NB4 (cell line): ENCODE measurements at regions not wholly inside any gene's neighbourhood (a gene's known extent, or its start where the extent isn't known, plus 50 kb on each side); places are given as distances from the start of the nearest gene placed in this dataset.

Experiments used
- POLR2A ChIP-seq: IDR thresholded peaks from 2 replicates; pipeline ENCODE4 v1.6.1; 2011; ENCODE audit warnings: mild to moderate bottlenecking; ENCODE audit not compliant: insufficient read length; ENCODE audit errors: extremely low read depth
- TF ChIP-seq, protein P1 (sequence below): IDR thresholded peaks from one replicate; pipeline ENCODE4 v1.5.1; 2012; ENCODE audit warnings: low read depth, low read length

DNA sequence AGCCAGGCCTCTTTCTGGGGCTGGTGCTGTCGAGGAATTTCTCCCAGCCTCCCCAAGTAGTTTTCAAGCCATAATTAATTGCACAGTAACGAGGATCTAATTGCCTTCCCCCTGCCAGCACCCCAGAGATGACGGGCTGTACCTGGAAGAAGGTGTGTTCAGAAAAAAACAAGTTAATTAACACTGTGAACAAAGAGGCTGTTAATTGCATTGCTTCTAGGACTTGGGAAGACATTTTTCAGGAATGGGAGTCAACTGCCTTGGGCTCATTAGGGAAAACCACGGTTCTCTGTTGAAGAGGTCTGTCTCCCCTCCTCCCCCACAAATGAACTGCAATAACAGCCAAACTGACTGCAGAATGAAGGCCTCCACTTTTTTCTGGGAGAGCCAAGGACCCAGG, 176.7 kb downstream of the CCT6B start:
- TF ChIP-seq, protein P1, sequence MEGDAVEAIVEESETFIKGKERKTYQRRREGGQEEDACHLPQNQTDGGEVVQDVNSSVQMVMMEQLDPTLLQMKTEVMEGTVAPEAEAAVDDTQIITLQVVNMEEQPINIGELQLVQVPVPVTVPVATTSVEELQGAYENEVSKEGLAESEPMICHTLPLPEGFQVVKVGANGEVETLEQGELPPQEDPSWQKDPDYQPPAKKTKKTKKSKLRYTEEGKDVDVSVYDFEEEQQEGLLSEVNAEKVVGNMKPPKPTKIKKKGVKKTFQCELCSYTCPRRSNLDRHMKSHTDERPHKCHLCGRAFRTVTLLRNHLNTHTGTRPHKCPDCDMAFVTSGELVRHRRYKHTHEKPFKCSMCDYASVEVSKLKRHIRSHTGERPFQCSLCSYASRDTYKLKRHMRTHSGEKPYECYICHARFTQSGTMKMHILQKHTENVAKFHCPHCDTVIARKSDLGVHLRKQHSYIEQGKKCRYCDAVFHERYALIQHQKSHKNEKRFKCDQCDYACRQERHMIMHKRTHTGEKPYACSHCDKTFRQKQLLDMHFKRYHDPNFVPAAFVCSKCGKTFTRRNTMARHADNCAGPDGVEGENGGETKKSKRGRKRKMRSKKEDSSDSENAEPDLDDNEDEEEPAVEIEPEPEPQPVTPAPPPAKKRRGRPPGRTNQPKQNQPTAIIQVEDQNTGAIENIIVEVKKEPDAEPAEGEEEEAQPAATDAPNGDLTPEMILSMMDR: no peak
- no peak for TF ChIP-seq POLR2A
